ENCODE measurements at regions not wholly inside any gene's neighbourhood (a gene's known extent, or its start where the extent isn't known, plus 50 kb on each side); places are given as distances from the start of the nearest gene placed in this dataset.

DNA sequence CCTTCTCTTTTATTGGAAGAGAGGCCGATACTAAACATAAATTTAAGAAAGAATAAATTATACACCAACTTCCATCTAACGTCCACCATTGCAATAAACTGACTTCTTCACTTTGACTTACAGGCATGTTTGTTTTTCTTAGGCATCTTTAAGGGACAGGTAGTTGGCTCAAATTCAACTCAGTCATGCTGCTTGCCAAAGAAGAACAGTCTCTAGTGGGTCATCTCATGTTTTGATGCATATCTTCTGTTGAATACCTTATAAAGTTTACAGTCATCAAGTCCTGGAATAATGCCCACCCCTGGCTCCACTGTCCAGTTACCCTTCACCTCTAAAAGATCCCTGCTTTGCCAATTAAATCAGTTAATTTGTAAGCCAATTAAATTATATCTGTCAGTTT is 328.2 kb upstream of the GRAMD2B start:
- no peaks in the 10 kb centered on the region for H3K27me3 Mint-ChIP-seq (ENCODE audit: unreplicated experiment)
- peaks cover 4% of the 10 kb centered on the region for H3K9me3 Mint-ChIP-seq (ENCODE audit: low read depth, unreplicated experiment)
- no TSS peak for BruUV-seq (replicated peaks)
- intact Hi-C loops (cut with micrococcal nuclease; ENCODE audit: unreplicated experiment), result no loop called here
- no peak for DNase-seq
- CTCF ChIA-PET, result no interaction called here
- TF ChIP-seq, protein P1, sequence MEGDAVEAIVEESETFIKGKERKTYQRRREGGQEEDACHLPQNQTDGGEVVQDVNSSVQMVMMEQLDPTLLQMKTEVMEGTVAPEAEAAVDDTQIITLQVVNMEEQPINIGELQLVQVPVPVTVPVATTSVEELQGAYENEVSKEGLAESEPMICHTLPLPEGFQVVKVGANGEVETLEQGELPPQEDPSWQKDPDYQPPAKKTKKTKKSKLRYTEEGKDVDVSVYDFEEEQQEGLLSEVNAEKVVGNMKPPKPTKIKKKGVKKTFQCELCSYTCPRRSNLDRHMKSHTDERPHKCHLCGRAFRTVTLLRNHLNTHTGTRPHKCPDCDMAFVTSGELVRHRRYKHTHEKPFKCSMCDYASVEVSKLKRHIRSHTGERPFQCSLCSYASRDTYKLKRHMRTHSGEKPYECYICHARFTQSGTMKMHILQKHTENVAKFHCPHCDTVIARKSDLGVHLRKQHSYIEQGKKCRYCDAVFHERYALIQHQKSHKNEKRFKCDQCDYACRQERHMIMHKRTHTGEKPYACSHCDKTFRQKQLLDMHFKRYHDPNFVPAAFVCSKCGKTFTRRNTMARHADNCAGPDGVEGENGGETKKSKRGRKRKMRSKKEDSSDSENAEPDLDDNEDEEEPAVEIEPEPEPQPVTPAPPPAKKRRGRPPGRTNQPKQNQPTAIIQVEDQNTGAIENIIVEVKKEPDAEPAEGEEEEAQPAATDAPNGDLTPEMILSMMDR (IDR thresholded peaks at IDR 0.05; ENCODE audit: unreplicated experiment), result no peak
- no peak overlapping the region for H3K27ac Mint-ChIP-seq (ENCODE audit: unreplicated experiment)
- no peaks in the 10 kb centered on the region for H3K4me1 Mint-ChIP-seq (ENCODE audit: low read depth, unreplicated experiment)
- H3K4me3 Mint-ChIP-seq (ENCODE audit: low read depth, unreplicated experiment), result no peak overlapping the region
- H3K36me3 Mint-ChIP-seq (ENCODE audit: insufficient read depth, unreplicated experiment), result no peaks in the 10 kb centered on the region

DNA sequence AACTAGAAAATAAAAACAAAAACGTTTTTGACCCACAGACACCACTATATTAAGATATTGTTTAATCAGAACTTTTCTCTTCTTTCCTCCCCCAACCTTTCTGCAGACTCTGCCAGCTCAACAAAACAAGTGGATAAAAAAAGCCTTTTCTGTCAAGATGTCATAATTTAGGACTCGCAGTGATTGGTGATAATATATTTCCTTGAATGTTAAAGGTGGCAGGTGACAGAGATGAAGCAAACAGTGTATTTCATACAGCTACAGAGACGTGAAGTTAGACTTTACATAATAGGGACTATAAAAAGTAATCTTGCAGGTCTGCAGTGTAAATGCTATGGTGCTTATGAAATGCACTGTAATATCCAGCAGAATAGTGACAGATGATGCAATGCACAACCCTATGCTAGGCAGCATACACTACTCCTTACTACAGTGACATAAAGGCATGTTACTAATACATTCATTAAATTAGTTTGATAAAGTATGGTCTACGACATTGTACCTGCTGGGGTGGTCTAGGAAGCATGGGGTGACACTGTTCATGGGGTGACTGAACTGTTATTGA is 326.7 kb upstream of the GRAMD2B start:
- TF ChIP-seq, protein P1 (IDR thresholded peaks at IDR 0.05; ENCODE audit: unreplicated experiment), result no peak
- H3K9me3 Mint-ChIP-seq (ENCODE audit: low read depth, unreplicated experiment), result peaks cover 3% of the 10 kb centered on the region
- H3K27me3 Mint-ChIP-seq (ENCODE audit: unreplicated experiment), result no peaks in the 10 kb centered on the region
- intact Hi-C loops (cut with micrococcal nuclease; ENCODE audit: unreplicated experiment), result no loop called here
- H3K27ac Mint-ChIP-seq (ENCODE audit: unreplicated experiment), result no peak overlapping the region
- no peaks in the 10 kb centered on the region for H3K36me3 Mint-ChIP-seq (ENCODE audit: insufficient read depth, unreplicated experiment)
- DNase-seq, result no peak
- CTCF ChIA-PET, result no interaction called here
- no peak overlapping the region for H3K4me3 Mint-ChIP-seq (ENCODE audit: low read depth, unreplicated experiment)
- peaks cover 9% of the 10 kb centered on the region for H3K4me1 Mint-ChIP-seq (ENCODE audit: low read depth, unreplicated experiment)
- BruUV-seq (replicated peaks), result no TSS peak

DNA sequence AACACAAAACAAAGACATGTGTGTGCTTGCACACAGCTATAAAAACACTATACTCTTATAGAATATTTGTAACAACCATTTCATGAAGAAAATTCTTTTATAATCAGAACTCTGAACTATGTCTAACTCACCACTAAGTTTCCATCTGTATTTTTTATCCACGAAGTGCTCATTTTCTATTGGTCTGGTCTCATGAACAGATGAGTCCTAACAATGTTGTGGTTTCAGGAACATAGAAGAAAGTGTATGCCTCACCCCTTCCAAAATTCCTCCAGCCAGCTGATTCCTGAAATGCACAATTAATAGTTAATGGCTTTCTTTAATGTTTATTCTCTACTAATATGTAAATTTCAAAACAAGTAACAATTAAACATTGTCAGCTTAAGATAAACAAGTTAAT is 325.3 kb upstream of the GRAMD2B start:
- H3K4me3 Mint-ChIP-seq (ENCODE audit: low read depth, unreplicated experiment), result no peak overlapping the region
- CTCF ChIA-PET, result no interaction called here
- no TSS peak for BruUV-seq (replicated peaks)
- peaks cover 23% of the 10 kb centered on the region for H3K4me1 Mint-ChIP-seq (ENCODE audit: low read depth, unreplicated experiment)
- no peaks in the 10 kb centered on the region for H3K27me3 Mint-ChIP-seq (ENCODE audit: unreplicated experiment)
- DNase-seq, result no peak
- H3K9me3 Mint-ChIP-seq (ENCODE audit: low read depth, unreplicated experiment), result peaks cover 3% of the 10 kb centered on the region
- no peaks in the 10 kb centered on the region for H3K36me3 Mint-ChIP-seq (ENCODE audit: insufficient read depth, unreplicated experiment)
- TF ChIP-seq, protein P1 (IDR thresholded peaks at IDR 0.05; ENCODE audit: unreplicated experiment), result no peak
- no peak overlapping the region for H3K27ac Mint-ChIP-seq (ENCODE audit: unreplicated experiment)
- intact Hi-C loops (cut with micrococcal nuclease; ENCODE audit: unreplicated experiment), result no loop called here

DNA sequence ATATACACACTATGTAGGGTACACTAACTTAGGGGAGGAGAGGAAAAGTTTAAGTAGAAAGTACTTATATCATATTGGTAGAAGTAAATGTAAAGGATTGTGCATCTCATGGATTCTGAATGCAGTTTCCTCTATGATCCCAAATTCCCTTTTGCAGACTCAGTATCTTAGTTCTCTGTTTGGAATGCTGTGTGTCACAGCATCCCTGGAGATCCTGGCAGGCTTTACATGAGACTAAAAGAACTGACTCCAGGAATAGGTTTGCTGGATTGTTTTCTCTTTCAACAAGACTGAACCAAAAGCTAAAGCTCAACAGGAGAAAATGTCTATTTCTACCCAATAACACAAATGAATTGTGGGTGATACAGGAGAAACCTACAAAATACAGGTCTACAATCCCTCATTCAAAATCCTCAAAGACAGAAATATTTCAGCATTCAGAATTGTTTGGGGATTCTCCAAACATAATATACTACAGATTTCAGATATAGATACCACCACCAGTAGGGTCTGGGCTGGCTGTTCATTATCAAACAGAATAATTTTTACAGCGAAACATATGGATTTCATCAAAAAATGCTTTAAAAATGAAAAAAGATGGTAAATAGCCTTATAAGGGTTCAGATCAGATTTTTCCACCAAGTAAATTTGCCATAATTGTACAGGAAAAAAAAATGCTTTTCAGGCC is 324.7 kb upstream of the GRAMD2B start:
- CTCF ChIA-PET, result no interaction called here
- Mint-ChIP-seq H3K36me3 (ENCODE audit: insufficient read depth, unreplicated experiment) (no peaks in the 10 kb centered on the region), H3K27me3 (ENCODE audit: unreplicated experiment) (no peaks in the 10 kb centered on the region), H3K4me3 (ENCODE audit: low read depth, unreplicated experiment) (no peak overlapping the region), H3K4me1 (ENCODE audit: low read depth, unreplicated experiment) (peaks cover 27% of the 10 kb centered on the region), H3K9me3 (ENCODE audit: low read depth, unreplicated experiment) (peaks cover 3% of the 10 kb centered on the region), H3K27ac (ENCODE audit: unreplicated experiment) (no peak overlapping the region)
- TF ChIP-seq, protein P1 (IDR thresholded peaks at IDR 0.05; ENCODE audit: unreplicated experiment), result no peak
- no TSS peak for BruUV-seq (replicated peaks)
- no peak for DNase-seq
- intact Hi-C loops (cut with micrococcal nuclease; ENCODE audit: unreplicated experiment), result no loop called here
